ENCODE measurements at regions not wholly inside any gene's neighbourhood (a gene's known extent, or its start where the extent isn't known, plus 50 kb on each side); places are given as distances from the start of the nearest gene placed in this dataset.

DNA sequence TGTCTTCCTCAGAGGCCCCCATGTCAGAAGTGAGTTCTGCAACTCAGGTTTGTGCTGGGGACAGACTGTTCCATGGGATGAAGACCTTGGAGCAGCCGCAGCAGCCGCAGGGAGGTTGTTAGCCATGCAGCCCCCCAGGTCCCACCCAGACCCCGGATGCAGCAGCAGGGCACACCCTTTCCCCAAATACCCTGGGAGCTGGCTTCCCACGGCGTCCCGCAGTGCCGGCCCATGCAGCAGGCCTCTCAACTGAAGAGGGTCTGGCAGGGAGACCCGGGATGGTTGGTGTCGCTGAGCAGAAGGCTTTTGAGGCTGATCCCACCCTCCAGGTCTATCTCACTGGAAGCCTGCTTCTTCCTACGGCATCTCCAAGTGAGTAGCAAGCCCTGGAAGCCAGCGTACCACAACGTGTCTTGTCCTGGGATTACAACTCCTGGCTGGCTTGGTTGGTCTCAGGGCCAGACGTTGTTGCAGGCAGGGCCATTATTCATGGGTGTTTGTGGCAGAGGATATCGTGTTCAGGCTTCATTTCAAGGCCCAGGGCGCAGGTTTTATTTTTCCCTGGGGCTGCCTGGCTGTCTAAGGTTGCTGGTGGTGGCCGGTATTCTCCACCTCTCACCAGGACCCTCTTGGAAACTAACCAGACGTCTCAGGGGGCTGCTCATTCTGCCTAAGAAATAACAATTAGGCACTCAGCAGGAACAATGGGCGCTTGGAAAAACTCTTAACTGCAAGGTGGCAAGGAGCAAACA lies 223.2 kb downstream of the C16orf95 start:
- TF ChIP-seq TAF1 (IDR thresholded peaks at IDR 0.05; ENCODE audit: borderline replicate concordance, insufficient read depth, low read length) (no peak), POLR2AphosphoS5 (IDR thresholded peaks at IDR 0.05; ENCODE audit: low read depth, low read length) (no peak), FOXP2 (optimal IDR thresholded peaks at IDR 0.05; ENCODE audit: borderline replicate concordance, extremely low read depth, extremely low read length, insufficient read depth) (no peak), SIN3A (IDR thresholded peaks at IDR 0.05; ENCODE audit: borderline replicate concordance, insufficient read depth, low read length) (no peak)
- TF ChIP-seq, protein P1, sequence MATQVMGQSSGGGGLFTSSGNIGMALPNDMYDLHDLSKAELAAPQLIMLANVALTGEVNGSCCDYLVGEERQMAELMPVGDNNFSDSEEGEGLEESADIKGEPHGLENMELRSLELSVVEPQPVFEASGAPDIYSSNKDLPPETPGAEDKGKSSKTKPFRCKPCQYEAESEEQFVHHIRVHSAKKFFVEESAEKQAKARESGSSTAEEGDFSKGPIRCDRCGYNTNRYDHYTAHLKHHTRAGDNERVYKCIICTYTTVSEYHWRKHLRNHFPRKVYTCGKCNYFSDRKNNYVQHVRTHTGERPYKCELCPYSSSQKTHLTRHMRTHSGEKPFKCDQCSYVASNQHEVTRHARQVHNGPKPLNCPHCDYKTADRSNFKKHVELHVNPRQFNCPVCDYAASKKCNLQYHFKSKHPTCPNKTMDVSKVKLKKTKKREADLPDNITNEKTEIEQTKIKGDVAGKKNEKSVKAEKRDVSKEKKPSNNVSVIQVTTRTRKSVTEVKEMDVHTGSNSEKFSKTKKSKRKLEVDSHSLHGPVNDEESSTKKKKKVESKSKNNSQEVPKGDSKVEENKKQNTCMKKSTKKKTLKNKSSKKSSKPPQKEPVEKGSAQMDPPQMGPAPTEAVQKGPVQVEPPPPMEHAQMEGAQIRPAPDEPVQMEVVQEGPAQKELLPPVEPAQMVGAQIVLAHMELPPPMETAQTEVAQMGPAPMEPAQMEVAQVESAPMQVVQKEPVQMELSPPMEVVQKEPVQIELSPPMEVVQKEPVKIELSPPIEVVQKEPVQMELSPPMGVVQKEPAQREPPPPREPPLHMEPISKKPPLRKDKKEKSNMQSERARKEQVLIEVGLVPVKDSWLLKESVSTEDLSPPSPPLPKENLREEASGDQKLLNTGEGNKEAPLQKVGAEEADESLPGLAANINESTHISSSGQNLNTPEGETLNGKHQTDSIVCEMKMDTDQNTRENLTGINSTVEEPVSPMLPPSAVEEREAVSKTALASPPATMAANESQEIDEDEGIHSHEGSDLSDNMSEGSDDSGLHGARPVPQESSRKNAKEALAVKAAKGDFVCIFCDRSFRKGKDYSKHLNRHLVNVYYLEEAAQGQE (IDR thresholded peaks at IDR 0.05; ENCODE audit: insufficient read depth in 1 of 2, low read depth in 2 of 2, low read length in 2 of 2) = no peak

DNA sequence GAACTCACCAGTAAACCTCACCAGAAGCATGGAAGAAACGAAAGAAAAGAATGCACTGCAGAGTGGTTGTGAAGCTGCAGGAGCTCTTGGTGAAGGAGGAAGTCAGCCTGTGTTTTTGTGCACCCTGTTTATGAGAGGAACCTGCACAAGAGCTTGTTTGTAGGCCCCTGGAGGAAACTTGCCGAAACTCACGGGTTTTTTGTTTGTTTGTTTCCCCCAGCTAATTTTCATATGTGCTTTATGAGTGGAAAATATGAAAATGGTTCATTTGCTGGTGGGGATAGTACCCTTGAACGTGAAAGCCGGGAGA lies 222.7 kb downstream of the C16orf95 start:
- no peak for TF ChIP-seq TAF1 (IDR thresholded peaks at IDR 0.05; ENCODE audit: borderline replicate concordance, insufficient read depth, low read length)
- no peak for TF ChIP-seq POLR2AphosphoS5 (IDR thresholded peaks at IDR 0.05; ENCODE audit: low read depth, low read length)
- TF ChIP-seq, protein P1 (IDR thresholded peaks at IDR 0.05; ENCODE audit: insufficient read depth in 1 of 2, low read depth in 2 of 2, low read length in 2 of 2) = no peak
- no peak for TF ChIP-seq FOXP2 (optimal IDR thresholded peaks at IDR 0.05; ENCODE audit: borderline replicate concordance, extremely low read depth, extremely low read length, insufficient read depth)
- no peak for TF ChIP-seq SIN3A (IDR thresholded peaks at IDR 0.05; ENCODE audit: borderline replicate concordance, insufficient read depth, low read length)

DNA sequence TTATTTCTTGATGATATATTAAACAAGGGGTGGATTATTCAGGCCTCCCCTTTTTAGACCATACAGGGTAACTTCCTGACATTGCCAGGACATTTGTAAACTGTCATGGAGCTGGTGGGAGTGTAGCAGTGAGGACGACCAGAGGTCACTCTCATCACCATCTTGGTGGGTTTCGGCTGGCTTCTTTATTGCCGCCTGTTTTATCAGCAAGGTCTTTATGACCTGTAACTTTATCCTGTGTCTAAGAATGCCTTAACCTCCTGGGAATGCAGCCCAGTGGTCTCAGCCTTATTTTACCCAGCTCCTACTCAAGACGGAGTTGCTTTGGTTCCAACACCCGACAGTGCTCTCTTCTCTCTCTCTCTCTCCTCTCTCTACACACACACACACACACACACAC lies 221.9 kb downstream of the C16orf95 start:
- TF ChIP-seq FOXP2 (optimal IDR thresholded peaks at IDR 0.05; ENCODE audit: borderline replicate concordance, extremely low read depth, extremely low read length, insufficient read depth) (no peak), TAF1 (IDR thresholded peaks at IDR 0.05; ENCODE audit: borderline replicate concordance, insufficient read depth, low read length) (no peak), POLR2AphosphoS5 (IDR thresholded peaks at IDR 0.05; ENCODE audit: low read depth, low read length) (no peak), SIN3A (IDR thresholded peaks at IDR 0.05; ENCODE audit: borderline replicate concordance, insufficient read depth, low read length) (no peak)
- TF ChIP-seq, protein P1 (IDR thresholded peaks at IDR 0.05; ENCODE audit: insufficient read depth in 1 of 2, low read depth in 2 of 2, low read length in 2 of 2) = no peak

DNA sequence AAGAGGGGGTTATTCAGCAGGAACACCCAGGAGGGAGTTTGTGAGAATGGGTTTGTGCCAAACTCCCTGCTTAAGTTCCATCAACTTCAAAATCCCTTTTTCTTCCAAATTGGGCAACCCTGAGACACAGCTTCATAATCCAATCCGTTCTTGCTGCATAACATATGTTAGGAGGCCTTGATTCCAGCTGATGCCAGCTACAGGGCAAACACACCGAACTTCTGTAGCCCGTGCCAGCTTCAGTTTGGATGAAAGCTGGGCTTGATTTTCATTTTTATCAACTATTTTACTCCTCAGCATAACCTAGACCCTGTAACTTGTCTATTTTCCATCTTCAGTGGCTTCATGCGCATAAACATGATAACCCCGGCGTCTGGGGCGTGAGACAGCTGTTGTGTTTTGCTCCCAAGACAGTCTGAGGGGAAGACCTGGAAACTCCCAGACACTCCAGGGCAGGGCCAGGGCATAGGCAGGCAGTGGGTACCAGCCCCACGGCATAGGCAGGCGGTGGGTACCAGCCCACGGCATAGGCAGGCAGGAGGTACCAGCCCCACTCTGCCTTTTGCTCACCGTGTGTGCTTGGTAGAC lies 220.4 kb downstream of the C16orf95 start:
- TF ChIP-seq SIN3A (IDR thresholded peaks at IDR 0.05; ENCODE audit: borderline replicate concordance, insufficient read depth, low read length) (no peak), TAF1 (IDR thresholded peaks at IDR 0.05; ENCODE audit: borderline replicate concordance, insufficient read depth, low read length) (no peak), FOXP2 (optimal IDR thresholded peaks at IDR 0.05; ENCODE audit: borderline replicate concordance, extremely low read depth, extremely low read length, insufficient read depth) (no peak), POLR2AphosphoS5 (IDR thresholded peaks at IDR 0.05; ENCODE audit: low read depth, low read length) (no peak)
- TF ChIP-seq, protein P1 (IDR thresholded peaks at IDR 0.05; ENCODE audit: insufficient read depth in 1 of 2, low read depth in 2 of 2, low read length in 2 of 2) = no peak
